22Rv1 (cell line): ENCODE measurements at regions not wholly inside any gene's neighbourhood (a gene's known extent, or its start where the extent isn't known, plus 50 kb on each side); places are given as distances from the start of the nearest gene placed in this dataset.

Experiments used
- CTCF ChIP-seq: fragments of 450-650 bp; IDR thresholded peaks from 2 replicates; pipeline ENCODE4 v1.5.1; 2017; ENCODE audit warnings: mild to moderate bottlenecking
- ZFX ChIP-seq: fragments of 450-650 bp; IDR thresholded peaks from 2 replicates; pipeline ENCODE4 v1.6.1; 2017; ENCODE audit warnings: antibody characterized with exemption, borderline replicate concordance

DNA sequence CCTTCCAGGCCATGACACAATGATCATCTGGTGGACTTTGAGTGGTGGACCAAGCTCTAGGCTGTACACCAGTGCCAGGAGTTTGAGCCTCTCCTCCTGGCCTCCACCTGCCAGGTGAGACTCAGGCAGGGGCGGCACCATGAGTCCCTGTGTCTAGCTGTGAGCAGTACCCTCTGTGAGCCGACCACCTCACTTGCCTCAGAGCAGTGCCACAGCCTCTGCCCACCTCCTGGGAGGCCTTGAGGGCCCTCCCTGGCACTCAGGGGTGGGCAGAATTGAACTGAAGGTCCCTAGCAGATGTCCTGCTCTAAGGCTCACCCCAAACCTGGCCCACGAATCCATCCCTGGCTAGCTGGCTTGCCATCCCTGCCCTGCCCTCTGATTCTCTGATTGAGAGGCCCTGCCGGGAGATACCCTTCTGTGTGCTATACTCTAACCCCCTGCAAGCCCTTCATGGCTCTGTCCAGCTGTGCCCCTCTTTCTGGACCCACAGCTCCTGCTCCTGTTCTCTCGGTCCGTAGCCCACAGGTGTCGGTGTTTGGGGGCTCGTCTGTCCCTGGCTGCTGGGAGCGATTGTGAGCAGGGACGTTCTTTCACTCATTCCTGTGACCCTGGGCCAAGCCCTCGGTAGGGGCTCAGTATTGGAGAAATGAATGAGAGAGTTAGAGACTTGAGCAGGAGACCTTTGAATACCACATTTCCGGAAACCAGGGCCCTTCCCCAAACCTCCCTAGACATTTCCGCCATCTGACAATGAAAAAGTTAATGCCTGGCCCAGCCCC lies 70.0 kb downstream of the INHBB start:
- TF ChIP-seq ZFX (no peak), CTCF (no peak)
